HG03442 (cell line): ENCODE measurements at regions not wholly inside any gene's neighbourhood (a gene's known extent, or its start where the extent isn't known, plus 50 kb on each side); places are given as distances from the start of the nearest gene placed in this dataset.

ENCODE experiments used
- ATAC-seq: cut with Tn5 transposase; IDR thresholded peaks from one replicate; pipeline ENCODE4 v1.9.1; 2021; ENCODE audit warnings: mild to moderate bottlenecking, moderate library complexity; ENCODE audit not compliant: unreplicated experiment

DNA sequence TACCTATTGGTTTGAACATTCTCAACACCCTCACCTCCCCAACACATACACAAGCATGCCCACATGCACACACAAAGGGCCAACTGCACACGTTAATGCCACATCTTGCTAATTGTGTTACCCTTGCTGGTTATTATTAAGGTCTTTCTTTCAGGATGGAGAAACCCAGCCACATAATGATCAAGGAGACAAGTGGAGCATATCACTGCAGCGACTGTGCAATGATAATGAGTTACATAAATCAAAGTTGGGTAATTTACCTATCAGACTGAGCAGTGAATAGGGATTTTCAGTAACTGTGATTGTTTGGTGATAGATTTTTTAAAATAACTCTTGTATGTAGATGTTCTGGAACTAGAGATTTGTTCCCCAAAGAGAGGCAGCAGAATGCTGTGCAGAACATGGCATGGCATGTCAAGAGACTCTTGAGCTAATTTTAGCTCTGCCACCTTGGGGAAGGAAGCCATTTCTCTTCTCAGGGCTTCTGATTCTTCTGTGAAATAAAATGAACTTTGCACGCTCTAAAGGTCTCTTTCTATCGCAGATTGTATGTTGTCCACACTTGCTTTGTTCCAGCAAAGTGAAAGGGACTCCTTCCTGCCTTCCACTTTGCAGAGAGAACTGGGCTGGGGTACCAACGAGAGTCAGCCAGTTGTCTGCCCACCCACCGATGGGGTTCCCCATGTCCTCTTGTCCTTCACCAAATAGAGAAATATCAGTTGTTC is 126.0 kb upstream of the CAMK1G start:
- no peak for ATAC-seq

DNA sequence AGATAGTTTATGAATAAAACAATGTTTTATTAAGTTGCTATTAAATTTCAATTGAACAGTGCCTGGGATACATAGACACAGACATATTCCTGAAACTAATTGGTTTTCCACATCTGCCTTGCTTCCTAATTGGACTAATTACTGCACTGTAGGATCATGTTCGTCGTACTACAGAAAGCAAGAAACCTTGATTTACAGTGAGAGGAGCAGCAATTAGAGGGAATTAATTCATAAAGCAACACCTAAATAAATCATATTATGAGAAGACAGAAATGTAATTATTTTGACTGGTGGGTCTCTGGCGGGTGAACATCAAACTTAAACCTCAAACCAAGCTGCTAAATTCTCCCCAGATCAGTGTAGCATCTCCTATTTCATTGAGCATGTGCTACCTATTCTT is 124.6 kb upstream of the CAMK1G start:
- ATAC-seq: no peak

GRCh38 chr1:209461168-209461567 is 122.3 kb upstream of the CAMK1G start:
- ATAC-seq: no peak

GRCh38 chr1:209462433-209462832 is 121.1 kb upstream of the CAMK1G start:
- ATAC-seq: no peak

DNA sequence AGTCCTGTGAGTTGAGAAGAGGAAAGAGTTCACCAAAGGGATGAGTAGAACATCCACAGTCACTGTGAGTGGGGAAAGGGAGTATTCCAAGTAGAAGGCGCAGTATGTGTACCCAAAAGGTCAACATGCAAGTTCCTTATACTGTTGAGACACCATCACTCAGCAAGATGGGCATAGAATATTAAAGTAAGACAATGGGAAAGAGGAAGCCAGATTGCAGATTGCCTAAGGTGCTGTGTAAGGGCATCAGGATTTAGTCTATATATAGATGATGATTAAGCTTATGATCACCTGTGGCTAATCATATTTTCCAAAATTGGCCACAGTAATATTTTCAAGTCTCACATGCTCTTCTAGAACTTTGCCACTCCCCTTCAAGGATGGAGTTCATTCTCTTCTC is 120.1 kb upstream of the CAMK1G start:
- ATAC-seq: no peak

GRCh38 chr1:209473025-209473424 is 110.5 kb upstream of the CAMK1G start:
- ATAC-seq: no peak

DNA sequence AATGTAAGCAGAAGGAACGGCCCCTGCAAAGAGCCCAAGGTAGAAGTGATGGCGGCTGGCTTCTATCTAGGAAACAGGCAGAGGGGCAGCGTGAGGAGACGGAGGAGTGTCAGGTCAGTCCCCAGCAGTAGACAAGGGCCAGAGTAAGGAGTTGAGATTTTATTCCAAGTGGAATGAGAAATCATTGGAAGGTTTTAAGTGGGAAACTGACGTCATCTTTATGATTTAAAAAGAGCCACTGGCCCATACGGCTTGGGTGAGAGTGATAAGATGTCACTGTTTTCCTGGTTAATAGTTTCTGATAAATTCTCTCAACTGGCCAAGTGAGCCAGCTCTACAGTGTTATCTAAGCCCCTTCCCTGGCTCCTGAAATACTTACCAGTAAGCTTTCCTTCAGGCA is 103.2 kb upstream of the CAMK1G start:
- ATAC-seq: no peak

- ATAC-seq: no peak
These were observed 99.8 kb upstream of the CAMK1G start for GRCh38 chr1:209483691-209484090.

DNA sequence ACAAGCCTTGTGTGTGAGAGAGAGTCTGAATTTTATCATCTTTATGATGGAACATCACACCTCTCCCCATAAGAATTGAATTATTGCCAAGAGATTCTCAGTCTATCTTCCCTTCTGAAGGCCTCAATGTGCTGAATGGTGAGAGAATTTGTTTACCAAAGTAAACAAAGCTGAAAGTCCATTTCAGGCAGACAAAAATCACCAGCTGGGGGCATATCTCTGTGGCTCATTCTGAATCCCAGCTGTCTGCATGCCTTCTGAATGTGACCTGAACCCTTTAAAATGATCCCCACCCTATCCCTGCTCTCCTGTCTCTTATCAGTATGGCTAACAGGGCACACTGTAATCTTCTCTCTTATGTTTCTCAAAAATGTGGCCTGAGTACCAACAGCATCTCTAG is 99.1 kb upstream of the CAMK1G start:
- ATAC-seq: no peak

DNA sequence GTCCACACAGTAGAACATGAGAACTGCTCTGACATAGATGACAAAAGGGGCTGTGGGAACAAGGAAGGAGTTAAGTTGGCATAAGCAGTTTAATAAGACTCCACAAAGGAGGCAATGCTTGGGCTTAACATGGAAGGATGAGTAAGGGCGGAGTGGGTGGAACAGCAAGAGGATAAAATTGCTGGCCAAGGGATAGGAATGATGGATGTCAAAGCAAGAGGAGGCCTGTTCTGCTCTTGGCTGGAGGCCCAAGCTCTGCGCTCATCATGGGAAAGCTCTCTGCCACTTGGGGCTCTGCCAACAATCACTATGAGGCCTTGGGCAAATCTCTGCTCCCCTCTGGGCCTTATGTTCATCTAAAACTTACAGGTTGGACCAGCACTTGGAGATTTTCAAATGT is 98.3 kb upstream of the CAMK1G start:
- no peak for ATAC-seq

DNA sequence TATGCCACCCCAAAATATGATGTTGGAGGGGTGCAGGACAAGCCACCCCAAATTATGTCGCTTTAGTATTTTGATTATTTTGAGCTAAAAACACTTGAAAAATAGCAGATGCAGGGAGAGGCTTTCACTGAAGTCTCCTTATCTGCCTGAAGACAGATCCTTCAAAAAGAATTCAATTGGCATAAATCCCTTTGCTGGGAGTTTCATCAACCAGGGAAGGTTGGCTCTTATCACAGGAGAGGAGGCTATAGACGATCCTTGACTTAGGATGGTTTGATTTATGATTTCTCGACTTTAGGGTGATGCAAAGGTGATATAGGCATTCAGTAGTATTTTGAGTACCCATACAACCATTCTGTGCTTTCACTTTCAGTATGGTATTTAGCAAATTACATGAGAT is 97.8 kb upstream of the CAMK1G start:
- no peak for ATAC-seq

DNA sequence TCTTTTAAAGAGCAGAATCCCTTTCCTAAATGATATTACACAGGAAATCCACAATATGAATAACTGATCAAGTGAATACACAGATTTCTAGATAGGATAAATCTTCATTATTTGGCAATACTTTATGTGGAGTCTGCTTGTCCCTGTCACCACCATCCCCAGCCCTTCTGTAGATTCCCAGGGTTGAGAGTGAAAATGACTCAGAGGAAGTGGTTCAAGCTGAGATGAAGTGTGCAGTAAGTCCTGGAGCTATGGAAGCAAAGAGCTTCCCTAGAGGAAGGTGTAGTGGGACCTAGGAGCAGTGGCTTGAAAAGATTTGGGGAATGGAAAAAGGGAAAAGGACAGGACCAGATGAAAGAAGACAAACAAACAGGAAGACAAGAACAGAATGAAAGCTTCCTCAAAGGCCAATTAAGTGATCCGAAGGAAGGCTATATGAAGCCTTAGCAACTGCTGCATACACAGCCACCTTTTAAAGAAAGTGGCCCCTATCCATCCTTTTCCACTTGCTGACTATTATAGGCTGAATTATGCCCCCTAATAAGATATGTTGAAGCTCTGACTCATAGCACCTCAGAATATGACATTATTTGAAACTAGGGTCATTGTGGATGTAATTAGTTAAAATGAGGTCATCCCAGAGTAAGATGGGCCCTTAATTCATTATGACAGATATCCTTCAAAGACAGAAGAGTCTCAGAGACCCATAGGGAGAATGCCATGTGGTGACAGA is 96.5 kb upstream of the CAMK1G start:
- no peak for ATAC-seq

DNA sequence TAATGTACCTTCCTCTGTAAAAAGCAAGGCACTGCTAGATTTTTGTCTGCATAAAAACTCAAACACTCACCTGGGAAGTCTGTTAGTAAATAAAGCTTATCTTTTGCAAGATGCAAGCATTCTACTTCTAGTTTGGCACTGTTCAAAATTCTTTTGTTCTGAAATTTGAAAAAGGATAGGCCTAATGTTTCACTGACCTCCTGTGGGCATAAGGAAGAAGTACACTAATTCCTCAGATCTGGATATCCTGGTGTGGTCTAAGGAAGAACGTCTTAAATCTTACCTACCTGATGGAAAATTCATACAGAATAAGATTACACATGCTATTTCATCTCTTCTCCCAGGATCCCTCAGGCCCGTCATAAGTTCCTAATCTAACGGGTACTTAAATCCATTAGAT is 93.5 kb upstream of the CAMK1G start:
- ATAC-seq: no peak

DNA sequence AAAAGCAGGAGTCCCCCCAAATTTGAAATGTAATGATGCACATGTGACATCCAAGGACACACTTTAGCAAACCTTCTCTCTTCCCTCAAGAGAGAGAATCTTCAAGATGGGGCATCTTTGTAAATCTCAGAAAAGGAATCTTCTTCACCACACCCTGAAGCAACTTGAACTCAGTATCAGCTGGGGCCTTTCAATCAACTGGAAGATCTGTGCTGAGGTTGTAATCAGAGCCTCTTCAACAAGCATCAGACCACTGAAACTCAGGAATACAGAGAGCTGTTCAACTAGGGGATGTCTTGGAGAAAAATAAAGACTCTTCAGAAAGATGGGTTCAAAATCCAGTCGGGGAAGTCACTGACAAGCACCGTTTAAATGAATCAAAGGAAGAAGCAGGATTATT is 92.5 kb upstream of the CAMK1G start:
- ATAC-seq: no peak

DNA sequence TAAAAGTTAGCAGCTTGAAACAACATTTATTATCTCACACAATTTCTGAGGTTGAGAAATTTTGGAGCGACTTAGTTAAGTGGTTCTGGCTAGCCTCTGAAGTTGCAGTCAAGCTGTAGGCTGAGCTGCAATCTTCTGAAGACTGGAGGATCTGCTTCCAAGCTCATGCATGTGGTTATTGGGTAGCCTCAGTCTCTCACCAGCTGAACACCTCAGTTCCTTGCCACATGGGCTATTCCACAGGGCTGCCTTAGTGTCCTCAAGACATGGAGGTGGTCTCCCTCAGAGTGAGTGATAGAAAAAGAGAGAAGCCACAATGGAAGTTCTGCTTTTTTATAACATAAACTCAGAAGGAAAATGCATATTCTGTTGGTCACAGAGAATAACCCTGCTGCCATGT is 92.0 kb upstream of the CAMK1G start:
- ATAC-seq: no peak

GRCh38 chr1:209491897-209492296 is 91.6 kb upstream of the CAMK1G start:
- ATAC-seq: no peak

GRCh38 chr1:209493559-209493958 is 90.0 kb upstream of the CAMK1G start:
- ATAC-seq: no peak

GRCh38 chr1:209497729-209498128 is 85.8 kb upstream of the CAMK1G start:
- no peak for ATAC-seq

DNA sequence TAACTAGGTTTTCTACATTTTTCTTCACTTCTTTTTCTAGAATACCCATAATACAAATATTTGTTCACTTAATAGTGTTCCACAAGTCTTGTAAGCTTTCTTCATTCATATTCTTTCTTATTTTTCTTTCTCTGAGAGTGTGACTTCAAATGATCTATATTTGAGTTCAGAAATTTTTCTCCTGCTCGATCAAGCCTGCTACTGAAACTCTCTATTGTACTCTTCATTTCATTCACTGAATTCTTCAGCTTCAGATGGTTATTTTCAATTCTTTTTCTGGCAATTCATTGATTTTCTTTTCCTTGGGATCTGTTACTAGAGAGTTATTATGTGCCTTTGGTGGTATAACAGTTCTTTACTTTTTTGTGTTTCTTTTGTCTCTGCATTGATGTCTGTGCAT is 82.5 kb upstream of the CAMK1G start:
- no peak for ATAC-seq

GRCh38 chr1:209503196-209503595 is 80.3 kb upstream of the CAMK1G start:
- no peak for ATAC-seq

DNA sequence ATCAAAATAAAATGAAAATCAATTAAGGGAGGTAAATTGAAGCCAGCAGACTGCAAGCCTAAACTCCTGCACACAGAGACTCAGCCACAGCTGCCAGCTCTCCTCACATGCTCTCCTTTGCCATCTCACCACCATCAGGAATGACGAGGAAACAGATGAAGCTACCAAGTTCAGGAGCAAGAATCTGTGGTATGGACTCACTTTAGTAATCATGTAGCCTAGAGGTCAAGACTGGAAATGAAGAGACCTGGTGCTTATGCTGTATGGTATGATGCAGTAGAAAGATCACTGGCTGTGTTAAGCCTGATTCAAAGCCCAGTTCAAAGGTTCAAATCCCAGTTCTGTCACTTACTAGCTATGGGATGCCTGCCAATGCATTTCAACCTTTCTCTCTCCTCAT is 78.9 kb upstream of the CAMK1G start:
- ATAC-seq: no peak

DNA sequence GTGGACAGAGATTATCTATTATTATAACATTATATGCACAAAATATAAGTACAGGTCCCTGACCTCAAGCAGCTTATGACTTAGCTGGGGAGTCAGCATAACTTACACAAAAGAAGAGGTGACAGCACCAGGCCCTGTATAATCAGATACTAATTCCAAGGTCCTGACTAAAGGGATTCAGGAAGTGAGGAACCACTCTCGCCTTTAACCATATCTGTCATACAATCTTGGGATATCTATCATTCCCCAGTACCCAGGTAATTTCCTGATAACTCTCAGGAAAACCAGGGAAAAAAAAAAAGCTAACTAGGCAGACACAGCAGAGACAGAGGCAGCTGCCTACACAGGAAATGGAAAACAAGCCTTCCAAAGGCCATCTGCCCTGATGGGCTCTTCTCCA is 78.5 kb upstream of the CAMK1G start:
- ATAC-seq: no peak

GRCh38 chr1:209506101-209506500 is 77.4 kb upstream of the CAMK1G start:
- no peak for ATAC-seq
